PFSK-1 (cell line): ENCODE measurements at regions not wholly inside any gene's neighbourhood (a gene's known extent, or its start where the extent isn't known, plus 50 kb on each side); places are given as distances from the start of the nearest gene placed in this dataset.

Experiments
- FOXP2 ChIP-seq: optimal IDR thresholded peaks from 2 replicates; pipeline ENCODE3; 2011; ENCODE audit warnings: borderline replicate concordance, control low read depth, inconsistent platforms; ENCODE audit not compliant: insufficient read depth; ENCODE audit errors: extremely low read length, extremely low read depth
- POLR2AphosphoS5 ChIP-seq: IDR thresholded peaks from 2 replicates; pipeline ENCODE4 v1.6.1; 2012; ENCODE audit warnings: low read depth, mild to moderate bottlenecking, control low read depth, low read length, moderate library complexity
- REST ChIP-seq, 2 experiments: IDR thresholded peaks; 2 replicates each; pipeline versions ENCODE4 v1.6.1 to v1.8.0; 2011 to 2012; ENCODE audit warnings: low read depth in 2 of 2, low read length in 2 of 2, control low read depth in 1 of 2, inconsistent platforms in 1 of 2, mild to moderate bottlenecking in 1 of 2, moderate library complexity in 1 of 2; ENCODE audit not compliant: insufficient read depth in 1 of 2
- SIN3A ChIP-seq: IDR thresholded peaks from 2 replicates; pipeline ENCODE4 v1.6.1; 2012; ENCODE audit warnings: mild to moderate bottlenecking, low read length, moderate library complexity, borderline replicate concordance; ENCODE audit not compliant: insufficient read depth
- TAF1 ChIP-seq: IDR thresholded peaks from 2 replicates; pipeline ENCODE4 v1.6.1; 2012; ENCODE audit warnings: low read length, control low read depth, borderline replicate concordance; ENCODE audit not compliant: insufficient read depth

DNA sequence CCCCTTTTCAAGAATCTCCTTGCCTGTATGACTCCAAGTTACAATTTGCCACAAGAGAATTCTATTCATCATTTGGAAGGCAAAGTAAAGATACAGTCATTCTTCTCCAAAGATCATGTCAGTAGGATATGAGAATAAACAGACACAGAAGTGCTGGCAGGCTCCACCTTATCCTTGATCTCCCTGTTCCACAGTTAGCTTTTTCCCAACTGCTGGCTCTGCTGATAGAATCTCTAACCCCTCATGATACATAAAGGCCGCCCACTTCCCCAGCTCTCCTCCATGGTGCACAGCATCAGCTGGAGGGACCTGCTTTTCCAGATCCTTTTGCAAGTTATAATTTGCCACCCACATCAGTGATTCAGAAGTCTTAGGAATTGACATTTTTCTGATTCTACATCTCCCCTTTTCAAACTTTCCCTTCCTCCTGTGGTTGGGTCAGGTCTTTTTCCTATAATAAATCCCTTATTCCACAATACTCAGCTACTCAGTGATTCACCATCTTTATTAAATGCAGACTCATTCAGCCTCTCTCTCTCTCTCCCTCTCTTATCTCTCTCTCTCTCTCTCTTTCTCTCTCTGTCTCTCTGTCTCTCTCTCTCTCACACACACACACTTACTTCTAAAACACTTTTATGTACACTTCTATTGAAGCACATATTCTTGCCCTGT, 465.4 kb downstream of the GBE1 start:
- TF ChIP-seq SIN3A (no peak), POLR2AphosphoS5 (no peak), TAF1 (no peak), FOXP2 (no peak), REST (IDR thresholded peaks at IDR 0.05; ENCODE audit: insufficient read depth in 1 of 2, low read depth in 2 of 2, low read length in 2 of 2) (no peak)

DNA sequence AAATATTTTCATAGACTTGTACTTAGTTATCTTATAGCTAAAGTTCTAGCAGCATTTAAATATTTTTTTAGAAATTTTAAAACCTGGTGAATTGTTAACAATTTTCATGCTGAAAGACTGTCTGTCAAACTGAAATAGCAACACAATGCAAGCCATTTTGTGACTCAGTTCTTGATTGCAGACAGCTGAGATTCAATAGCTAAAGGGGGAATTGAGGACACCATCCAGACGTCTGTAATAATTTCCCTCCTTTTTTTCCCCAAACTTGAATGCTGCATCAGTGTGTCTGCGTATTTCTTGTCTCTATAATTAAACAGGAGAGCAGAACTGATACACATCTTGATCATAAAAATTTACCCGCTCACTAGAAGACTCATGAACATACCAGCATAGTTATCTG, 468.3 kb downstream of the GBE1 start:
- TF ChIP-seq POLR2AphosphoS5 (no peak), REST (IDR thresholded peaks at IDR 0.05; ENCODE audit: insufficient read depth in 1 of 2, low read depth in 2 of 2, low read length in 2 of 2) (no peak), SIN3A (no peak), FOXP2 (no peak), TAF1 (no peak)

GRCh38 chr3:81291586-81291985, 469.9 kb downstream of the GBE1 start:
- no peak for TF ChIP-seq TAF1
- TF ChIP-seq SIN3A, result no peak
- TF ChIP-seq POLR2AphosphoS5, result no peak
- no peak for TF ChIP-seq FOXP2
- TF ChIP-seq REST (IDR thresholded peaks at IDR 0.05; ENCODE audit: insufficient read depth in 1 of 2, low read depth in 2 of 2, low read length in 2 of 2), result no peak

GRCh38 chr3:81289676-81290075, 471.8 kb downstream of the GBE1 start:
- TF ChIP-seq TAF1 (no peak), POLR2AphosphoS5 (no peak), REST (IDR thresholded peaks at IDR 0.05; ENCODE audit: insufficient read depth in 1 of 2, low read depth in 2 of 2, low read length in 2 of 2) (no peak)
